ENCODE measurements at regions not wholly inside any gene's neighbourhood (a gene's known extent, or its start where the extent isn't known, plus 50 kb on each side); places are given as distances from the start of the nearest gene placed in this dataset.

- no peak for TF ChIP-seq CTCF (IDR thresholded peaks at IDR 0.05; ENCODE audit: insufficient read depth, low read length, poor library complexity, severe bottlenecking)
- no peaks in the 10 kb centered on the region for H3K27me3 ChIP-seq (ENCODE audit: control insufficient read depth, insufficient read depth, low read length)
- no peak for DNase-seq (ENCODE audit: low read depth)
- H3K36me3 ChIP-seq (ENCODE audit: control insufficient read depth, insufficient read depth, low read length), result no peaks in the 10 kb centered on the region
- H3K4me3 ChIP-seq (ENCODE audit: low read depth, low read length), result no peak overlapping the region
Measured at GRCh38 chr6:63418741-63419140, 99.0 kb upstream of the LGSN start.

DNA sequence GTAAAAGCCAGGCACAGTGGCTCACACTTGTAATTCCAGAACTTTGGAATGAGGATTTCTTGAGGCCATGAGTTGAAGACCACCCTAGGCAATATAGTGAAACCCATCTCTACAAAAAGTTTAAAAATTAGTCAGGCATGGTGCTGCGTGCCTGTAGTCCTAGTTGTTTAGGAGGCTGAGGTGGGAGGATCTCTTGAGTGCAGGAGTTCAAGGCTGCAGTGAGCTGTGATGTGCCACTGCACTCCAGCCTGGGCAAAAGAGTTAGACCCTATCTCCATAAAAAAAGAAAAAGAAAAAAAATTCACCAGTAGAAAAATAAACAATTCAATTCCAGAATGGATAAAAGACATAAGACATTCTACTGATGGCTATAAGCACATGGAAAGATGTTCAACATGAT is 104.9 kb upstream of the LGSN start:
- Histone ChIP-seq H3K27me3 (ENCODE audit: control insufficient read depth, insufficient read depth, low read length) (no peaks in the 10 kb centered on the region), H3K36me3 (ENCODE audit: control insufficient read depth, insufficient read depth, low read length) (no peaks in the 10 kb centered on the region), H3K4me3 (ENCODE audit: low read depth, low read length) (no peak overlapping the region)
- TF ChIP-seq CTCF (IDR thresholded peaks at IDR 0.05; ENCODE audit: insufficient read depth, low read length, poor library complexity, severe bottlenecking), result no peak
- DNase-seq (ENCODE audit: low read depth), result no peak

GRCh38 chr6:63425493-63425892 is 105.7 kb upstream of the LGSN start:
- TF ChIP-seq CTCF (IDR thresholded peaks at IDR 0.05; ENCODE audit: insufficient read depth, low read length, poor library complexity, severe bottlenecking), result no peak
- H3K27me3 ChIP-seq (ENCODE audit: control insufficient read depth, insufficient read depth, low read length), result no peaks in the 10 kb centered on the region
- H3K36me3 ChIP-seq (ENCODE audit: control insufficient read depth, insufficient read depth, low read length), result no peaks in the 10 kb centered on the region
- DNase-seq (ENCODE audit: low read depth), result no peak
- H3K4me3 ChIP-seq (ENCODE audit: low read depth, low read length), result no peak overlapping the region

GRCh38 chr6:63426844-63427243 is 107.1 kb upstream of the LGSN start:
- Histone ChIP-seq H3K27me3 (ENCODE audit: control insufficient read depth, insufficient read depth, low read length) (no peaks in the 10 kb centered on the region), H3K4me3 (ENCODE audit: low read depth, low read length) (no peak overlapping the region), H3K36me3 (ENCODE audit: control insufficient read depth, insufficient read depth, low read length) (no peaks in the 10 kb centered on the region)
- DNase-seq (ENCODE audit: low read depth), result no peak
- no peak for TF ChIP-seq CTCF (IDR thresholded peaks at IDR 0.05; ENCODE audit: insufficient read depth, low read length, poor library complexity, severe bottlenecking)

DNA sequence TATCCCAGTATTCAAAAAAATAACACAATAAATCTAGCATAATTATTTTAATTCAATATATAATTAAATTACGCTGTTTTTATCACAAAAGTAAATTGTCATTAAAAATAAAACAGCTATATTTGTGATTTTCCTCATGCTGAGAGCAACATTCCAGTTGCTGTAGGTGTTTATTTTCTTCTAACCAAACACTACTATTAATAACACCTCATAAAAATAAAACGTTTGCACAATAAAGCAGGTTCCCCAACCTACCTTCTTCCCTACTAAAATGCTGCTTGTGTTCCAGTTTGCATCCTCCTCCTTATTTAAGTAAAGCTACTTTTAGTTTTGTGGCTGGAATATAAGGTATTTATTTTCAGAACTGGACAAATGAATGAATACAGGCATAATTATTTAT is 108.2 kb upstream of the LGSN start:
- no peak for DNase-seq (ENCODE audit: low read depth)
- H3K4me3 ChIP-seq (ENCODE audit: low read depth, low read length), result no peak overlapping the region
- no peaks in the 10 kb centered on the region for H3K36me3 ChIP-seq (ENCODE audit: control insufficient read depth, insufficient read depth, low read length)
- no peaks in the 10 kb centered on the region for H3K27me3 ChIP-seq (ENCODE audit: control insufficient read depth, insufficient read depth, low read length)
- TF ChIP-seq CTCF (IDR thresholded peaks at IDR 0.05; ENCODE audit: insufficient read depth, low read length, poor library complexity, severe bottlenecking), result no peak

- DNase-seq (ENCODE audit: low read depth), result no peak
- Histone ChIP-seq H3K27me3 (ENCODE audit: control insufficient read depth, insufficient read depth, low read length) (no peaks in the 10 kb centered on the region), H3K36me3 (ENCODE audit: control insufficient read depth, insufficient read depth, low read length) (no peaks in the 10 kb centered on the region), H3K4me3 (ENCODE audit: low read depth, low read length) (no peak overlapping the region)
- TF ChIP-seq CTCF (IDR thresholded peaks at IDR 0.05; ENCODE audit: insufficient read depth, low read length, poor library complexity, severe bottlenecking), result no peak
Measured at GRCh38 chr6:63430985-63431519, 111.3 kb upstream of the LGSN start.
